ENCODE measurements at regions not wholly inside any gene's neighbourhood (a gene's known extent, or its start where the extent isn't known, plus 50 kb on each side); places are given as distances from the start of the nearest gene placed in this dataset.

DNA sequence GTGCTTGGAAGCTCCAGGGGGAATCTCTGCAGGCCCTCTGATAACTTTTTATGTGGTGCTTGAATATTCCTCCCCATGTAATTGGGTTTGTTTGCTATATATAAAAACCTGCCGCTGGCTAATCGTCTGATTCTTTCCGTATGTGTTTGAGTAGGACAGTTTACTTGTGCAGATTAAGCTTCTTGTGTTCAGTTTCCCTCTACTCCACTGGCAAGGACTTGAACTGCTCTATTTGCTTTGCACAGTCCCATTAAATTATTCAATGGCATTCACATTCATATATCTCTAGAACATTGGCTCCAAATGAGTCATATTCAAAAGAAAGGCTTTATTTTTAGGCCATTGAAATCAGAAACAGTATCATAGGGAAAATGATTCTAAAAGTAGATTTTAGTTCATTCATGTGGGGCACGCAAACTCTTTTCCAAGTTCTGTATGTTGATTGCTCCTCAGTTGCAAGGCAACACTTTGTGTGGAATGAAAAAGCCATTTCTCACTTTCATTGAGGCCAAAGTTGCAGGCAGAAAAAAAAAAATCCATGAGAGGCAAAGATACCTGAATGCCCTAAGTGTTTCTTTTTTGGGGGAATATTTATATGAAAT, 1682.3 kb upstream of the PIK3C3 start:
- H3K27ac ChIP-seq (ENCODE audit: insufficient read depth, low read depth, low read length) = no peak overlapping the region
- H3K36me3 ChIP-seq (ENCODE audit: control insufficient read depth in 2 of 2, extremely low read depth in 1 of 2, insufficient read depth in 2 of 2, low read length in 2 of 2) = no peaks in the 10 kb centered on the region
- ChIA-PET CTCF (no interaction called here), POLR2A (no interaction called here)
- H4K20me1 ChIP-seq (replicated peaks; ENCODE audit: control insufficient read depth, extremely low read depth, insufficient read depth, low read length) = no peaks in the 10 kb centered on the region
- BruUV-seq (replicated peaks) = no TSS peak
- H3K4me3 ChIP-seq (replicated peaks in 1 of 3; ENCODE audit: insufficient read depth in 1 of 3, low read depth in 1 of 3, low read length in 3 of 3) = no peak overlapping the region
- TF ChIP-seq EZH2 (IDR thresholded peaks at IDR 0.05; ENCODE audit: borderline replicate concordance, low read depth, low read length, severe bottlenecking) = no peak
- no peak for TF ChIP-seq POLR2AphosphoS5 (IDR thresholded peaks at IDR 0.05; ENCODE audit: insufficient read depth, low read depth, low read length)
- no peak for TF ChIP-seq POLR2A (IDR thresholded peaks at IDR 0.05; ENCODE audit: low read depth, low read length)
- TF ChIP-seq, protein P1, sequence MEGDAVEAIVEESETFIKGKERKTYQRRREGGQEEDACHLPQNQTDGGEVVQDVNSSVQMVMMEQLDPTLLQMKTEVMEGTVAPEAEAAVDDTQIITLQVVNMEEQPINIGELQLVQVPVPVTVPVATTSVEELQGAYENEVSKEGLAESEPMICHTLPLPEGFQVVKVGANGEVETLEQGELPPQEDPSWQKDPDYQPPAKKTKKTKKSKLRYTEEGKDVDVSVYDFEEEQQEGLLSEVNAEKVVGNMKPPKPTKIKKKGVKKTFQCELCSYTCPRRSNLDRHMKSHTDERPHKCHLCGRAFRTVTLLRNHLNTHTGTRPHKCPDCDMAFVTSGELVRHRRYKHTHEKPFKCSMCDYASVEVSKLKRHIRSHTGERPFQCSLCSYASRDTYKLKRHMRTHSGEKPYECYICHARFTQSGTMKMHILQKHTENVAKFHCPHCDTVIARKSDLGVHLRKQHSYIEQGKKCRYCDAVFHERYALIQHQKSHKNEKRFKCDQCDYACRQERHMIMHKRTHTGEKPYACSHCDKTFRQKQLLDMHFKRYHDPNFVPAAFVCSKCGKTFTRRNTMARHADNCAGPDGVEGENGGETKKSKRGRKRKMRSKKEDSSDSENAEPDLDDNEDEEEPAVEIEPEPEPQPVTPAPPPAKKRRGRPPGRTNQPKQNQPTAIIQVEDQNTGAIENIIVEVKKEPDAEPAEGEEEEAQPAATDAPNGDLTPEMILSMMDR (IDR thresholded peaks at IDR 0.05; ENCODE audit: extremely low read depth in 1 of 2, insufficient read depth in 1 of 2, low read depth in 1 of 2, low read length in 2 of 2) = no peak
- FAIRE-seq (no peak), DNase-seq (ENCODE audit: low read depth, low spot score) (no peak)
- H3K79me2 ChIP-seq (ENCODE audit: control insufficient read depth, insufficient read depth, low read length) = no peaks in the 10 kb centered on the region
- no peaks in the 10 kb centered on the region for H3K27me3 ChIP-seq (ENCODE audit: control insufficient read depth in 2 of 2, insufficient read depth in 2 of 2, low read length in 2 of 2)
- no peak overlapping the region for H2AFZ ChIP-seq (ENCODE audit: low read depth, low read length)
- H3K4me1 ChIP-seq (ENCODE audit: control insufficient read depth, extremely low read depth, insufficient read depth, low read length) = no peaks in the 10 kb centered on the region
- no peaks in the 10 kb centered on the region for H3K9me1 ChIP-seq (replicated peaks; ENCODE audit: control insufficient read depth, extremely low read depth, insufficient read depth, low read length)
- dilution Hi-C loops (cut with MboI; ENCODE audit: extremely low pct_ligation_motif_present, low sequenced_read_pairs) (no loop called here), intact Hi-C loops (cut with micrococcal nuclease) (no loop called here)
- no peak overlapping the region for H3K9ac ChIP-seq (replicated peaks; ENCODE audit: extremely low read depth, insufficient read depth, low read length)
- no peaks in the 10 kb centered on the region for H3K9me3 ChIP-seq (replicated peaks; ENCODE audit: control insufficient read depth, insufficient read depth, low read length)
- no peak overlapping the region for H3K4me2 ChIP-seq (ENCODE audit: insufficient read depth, low read length)

DNA sequence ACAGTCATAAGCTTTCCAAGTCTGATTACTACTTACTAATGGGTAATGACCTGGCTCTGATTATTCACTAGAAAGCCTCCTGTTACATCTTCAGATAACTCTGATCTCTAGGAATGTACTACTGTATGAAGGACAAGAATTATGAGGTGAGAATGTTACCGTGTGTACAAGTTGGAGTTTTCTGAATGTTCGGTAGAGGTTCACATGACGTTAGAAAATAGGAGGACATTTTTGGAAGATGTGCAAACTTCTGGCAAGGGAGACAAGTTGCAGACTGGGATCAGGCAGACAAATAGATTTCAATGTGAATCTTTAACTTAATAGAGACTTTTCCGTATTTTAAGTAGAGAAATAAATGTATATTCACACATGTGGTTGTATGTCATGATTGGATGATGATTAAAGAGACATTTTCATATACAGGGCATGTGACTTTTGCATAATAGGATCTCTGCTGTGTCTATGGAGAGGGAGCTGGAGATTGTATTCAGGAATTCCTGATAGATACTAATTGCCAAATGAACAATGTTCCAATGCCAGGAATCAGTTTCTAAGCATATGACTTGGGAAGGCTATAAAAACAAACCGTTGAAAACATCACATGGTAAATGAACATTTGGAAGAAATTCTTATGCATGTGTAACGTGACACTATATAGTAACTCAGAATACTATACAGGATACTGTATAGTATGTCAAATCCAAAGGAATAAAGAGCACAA, 1695.8 kb upstream of the PIK3C3 start:
- dilution Hi-C loops (cut with MboI; ENCODE audit: extremely low pct_ligation_motif_present, low sequenced_read_pairs) = no loop called here
- no peak overlapping the region for H3K27ac ChIP-seq (ENCODE audit: insufficient read depth, low read depth, low read length)

More for the DNA sequence above, 1695.8 kb upstream of the PIK3C3 start:
- no peaks in the 10 kb centered on the region for H3K36me3 ChIP-seq (ENCODE audit: control insufficient read depth in 2 of 2, extremely low read depth in 1 of 2, insufficient read depth in 2 of 2, low read length in 2 of 2)
- no peaks in the 10 kb centered on the region for H3K9me3 ChIP-seq (replicated peaks; ENCODE audit: control insufficient read depth, insufficient read depth, low read length)
- ChIA-PET CTCF (no interaction called here), POLR2A (no interaction called here)
- H3K4me3 ChIP-seq (replicated peaks in 1 of 3; ENCODE audit: insufficient read depth in 1 of 3, low read depth in 1 of 3, low read length in 3 of 3) = no peak overlapping the region
- no peaks in the 10 kb centered on the region for H3K27me3 ChIP-seq (ENCODE audit: control insufficient read depth in 2 of 2, insufficient read depth in 2 of 2, low read length in 2 of 2)
- no TSS peak for BruUV-seq (replicated peaks)
- H3K79me2 ChIP-seq (ENCODE audit: control insufficient read depth, insufficient read depth, low read length) = no peaks in the 10 kb centered on the region
- FAIRE-seq = peak; percentile 38
- no peaks in the 10 kb centered on the region for H3K4me1 ChIP-seq (ENCODE audit: control insufficient read depth, extremely low read depth, insufficient read depth, low read length)
- TF ChIP-seq GATA2 (IDR thresholded peaks at IDR 0.05; ENCODE audit: insufficient read depth, insufficient read length, low read depth, low read length) (no peak), EZH2 (IDR thresholded peaks at IDR 0.05; ENCODE audit: borderline replicate concordance, low read depth, low read length, severe bottlenecking) (no peak), MYC (IDR thresholded peaks at IDR 0.05; ENCODE audit: low read depth, low read length) (no peak), JUN (IDR thresholded peaks at IDR 0.05; ENCODE audit: borderline replicate concordance, insufficient read depth, insufficient read length, low read depth) (no peak), POLR2AphosphoS5 (IDR thresholded peaks at IDR 0.05; ENCODE audit: insufficient read depth, low read depth, low read length) (no peak), POLR2A (IDR thresholded peaks at IDR 0.05; ENCODE audit: low read depth, low read length) (no peak), FOS (IDR thresholded peaks at IDR 0.05; ENCODE audit: borderline replicate concordance, insufficient read depth, low read length) (no peak)
- TF ChIP-seq, protein P1 (IDR thresholded peaks at IDR 0.05; ENCODE audit: extremely low read depth in 1 of 2, insufficient read depth in 1 of 2, low read depth in 1 of 2, low read length in 2 of 2) = no peak
- TF ChIP-seq, protein P2, sequence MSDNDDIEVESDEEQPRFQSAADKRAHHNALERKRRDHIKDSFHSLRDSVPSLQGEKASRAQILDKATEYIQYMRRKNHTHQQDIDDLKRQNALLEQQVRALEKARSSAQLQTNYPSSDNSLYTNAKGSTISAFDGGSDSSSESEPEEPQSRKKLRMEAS (IDR thresholded peaks at IDR 0.05; ENCODE audit: insufficient read depth, insufficient read length) = no peak
- H4K20me1 ChIP-seq (replicated peaks; ENCODE audit: control insufficient read depth, extremely low read depth, insufficient read depth, low read length) = no peaks in the 10 kb centered on the region
- DNase-seq (ENCODE audit: low read depth, low spot score) = no peak
- H3K9me1 ChIP-seq (replicated peaks; ENCODE audit: control insufficient read depth, extremely low read depth, insufficient read depth, low read length) = no peaks in the 10 kb centered on the region
- no peak overlapping the region for H3K9ac ChIP-seq (replicated peaks; ENCODE audit: extremely low read depth, insufficient read depth, low read length)
- no peak overlapping the region for H2AFZ ChIP-seq (ENCODE audit: low read depth, low read length)
- intact Hi-C loops (cut with micrococcal nuclease) = no loop called here
- H3K4me2 ChIP-seq (ENCODE audit: insufficient read depth, low read length) = no peak overlapping the region

All from endothelial cell of umbilical vein (primary cell).